NCI-H1105 (cell line): ENCODE measurements at regions not wholly inside any gene's neighbourhood (a gene's known extent, or its start where the extent isn't known, plus 50 kb on each side); places are given as distances from the start of the nearest gene placed in this dataset.

Experiments
- DNase-seq: peaks from one replicate; lab custom pipeline; 2025; lab: John Stamatoyannopoulos, UW

- DNase-seq: peak; percentile 62
Observed at GRCh38 chr4:174120446-174121295, 162.8 kb downstream of the FBXO8 start.

GRCh38 chr4:174119830-174120229 lies 163.6 kb downstream of the FBXO8 start:
- DNase-seq: peak; percentile 7

- no peak for DNase-seq
Observed at GRCh38 chr4:174119051-174119450, 164.4 kb downstream of the FBXO8 start.

GRCh38 chr4:174118171-174118570 lies 165.3 kb downstream of the FBXO8 start:
- no peak for DNase-seq

GRCh38 chr4:174117445-174117844 lies 166.0 kb downstream of the FBXO8 start:
- no peak for DNase-seq

GRCh38 chr4:174116021-174116420 lies 167.4 kb downstream of the FBXO8 start:
- no peak for DNase-seq

GRCh38 chr4:174111422-174111821 lies 172.0 kb downstream of the FBXO8 start:
- peak; percentile 48 for DNase-seq

- DNase-seq: no peak
Observed at GRCh38 chr4:174110180-174110579, 173.3 kb downstream of the FBXO8 start.

- DNase-seq: no peak
Observed at GRCh38 chr4:174107746-174108354, 175.6 kb downstream of the FBXO8 start.

- DNase-seq: no peak
Observed at GRCh38 chr4:174105202-174105601, 178.3 kb downstream of the FBXO8 start.

GRCh38 chr4:174100910-174101309 lies 182.6 kb downstream of the FBXO8 start:
- no peak for DNase-seq

- no peak for DNase-seq
Observed at GRCh38 chr4:174099712-174100111, 183.8 kb downstream of the FBXO8 start.

- DNase-seq: no peak
Observed at GRCh38 chr4:174096999-174097398, 186.5 kb downstream of the FBXO8 start.

- DNase-seq: no peak
Observed at GRCh38 chr4:174096456-174096855, 187.0 kb downstream of the FBXO8 start.

- DNase-seq: no peak
Observed at GRCh38 chr4:174091130-174091529, 192.3 kb downstream of the FBXO8 start.

- DNase-seq: no peak
Observed at GRCh38 chr4:174089711-174090110, 193.8 kb downstream of the FBXO8 start.

GRCh38 chr4:174088795-174089194 lies 194.7 kb downstream of the FBXO8 start:
- DNase-seq: no peak

GRCh38 chr4:174086829-174087799 lies 196.4 kb downstream of the FBXO8 start:
- peak; percentile 45 for DNase-seq

GRCh38 chr4:174084981-174085380 lies 198.5 kb downstream of the FBXO8 start:
- DNase-seq: no peak

- DNase-seq: no peak
Observed at GRCh38 chr4:174084542-174084941, 198.9 kb downstream of the FBXO8 start.

- no peak for DNase-seq
Observed at GRCh38 chr4:174080361-174080760, 203.1 kb downstream of the FBXO8 start.

- DNase-seq: no peak
Observed at GRCh38 chr4:174071595-174071994, 211.9 kb downstream of the FBXO8 start.
